AG08395 (cell line): ENCODE measurements at regions not wholly inside any gene's neighbourhood (a gene's known extent, or its start where the extent isn't known, plus 50 kb on each side); places are given as distances from the start of the nearest gene placed in this dataset.
"Not testable (repeated sequence)": the region's sequence is repeated elsewhere in the genome, so short reads cannot be mapped to it uniquely, and the experiment has no call there.

Experiments
- DNase-seq: peaks from one replicate; pipeline ENCODE4 v3.0.0; 2012; ENCODE audit warnings: mixed read lengths, low spot score

GRCh38 chr1:94302497-94302896, 65.1 kb upstream of the ARHGAP29 start:
- no peak for DNase-seq

- no peak for DNase-seq
These were observed 63.8 kb upstream of the ARHGAP29 start for GRCh38 chr1:94301186-94301585.

GRCh38 chr1:94300731-94301130, 63.3 kb upstream of the ARHGAP29 start:
- no peak for DNase-seq

- DNase-seq = no peak
These were observed 62.5 kb upstream of the ARHGAP29 start for GRCh38 chr1:94299627-94300553.

GRCh38 chr1:94298861-94299260, 61.5 kb upstream of the ARHGAP29 start:
- no peak for DNase-seq

- peak; percentile 54 for DNase-seq
These were observed 58.6 kb upstream of the ARHGAP29 start for GRCh38 chr1:94296018-94296417.

GRCh38 chr1:94292978-94293377, 55.6 kb upstream of the ARHGAP29 start:
- not testable (repeated sequence) for DNase-seq

- DNase-seq = not testable (repeated sequence)
These were observed 51.9 kb upstream of the ARHGAP29 start for GRCh38 chr1:94289244-94289643.
